ENCODE measurements at regions not wholly inside any gene's neighbourhood (a gene's known extent, or its start where the extent isn't known, plus 50 kb on each side); places are given as distances from the start of the nearest gene placed in this dataset.

- no peak overlapping the region for H3K4me3 ChIP-seq
- no peak for TF ChIP-seq CTCF (IDR thresholded peaks at IDR 0.05)
- intact Hi-C loops (cut with DNase I), result no loop called here
- no peaks in the 10 kb centered on the region for H3K36me3 ChIP-seq
- H3K9me3 ChIP-seq, result no peaks in the 10 kb centered on the region
- no peak overlapping the region for H3K27ac ChIP-seq
- ATAC-seq (no peak), DNase-seq (no peak)
- no peaks in the 10 kb centered on the region for H3K4me1 ChIP-seq
- no peaks in the 10 kb centered on the region for H3K27me3 ChIP-seq
Observed at GRCh38 chr6:81238390-81238789, 514.1 kb downstream of the TENT5A start.

GRCh38 chr6:81237226-81237625 is 515.3 kb downstream of the TENT5A start:
- ATAC-seq, result no peak
- Histone ChIP-seq H3K9me3 (no peaks in the 10 kb centered on the region), H3K27me3 (no peaks in the 10 kb centered on the region), H3K4me3 (no peak overlapping the region), H3K4me1 (no peaks in the 10 kb centered on the region), H3K36me3 (no peaks in the 10 kb centered on the region), H3K27ac (no peak overlapping the region)
- intact Hi-C loops (cut with DNase I), result no loop called here
- no peak for TF ChIP-seq CTCF (IDR thresholded peaks at IDR 0.05)
- no peak for DNase-seq

- no peak for TF ChIP-seq CTCF (IDR thresholded peaks at IDR 0.05)
- no peak for DNase-seq
- intact Hi-C loops (cut with DNase I), result no loop called here
- Histone ChIP-seq H3K36me3 (no peaks in the 10 kb centered on the region), H3K4me3 (no peak overlapping the region), H3K4me1 (no peaks in the 10 kb centered on the region), H3K9me3 (no peaks in the 10 kb centered on the region), H3K27ac (no peak overlapping the region), H3K27me3 (no peaks in the 10 kb centered on the region)
- ATAC-seq, result no peak
Observed at GRCh38 chr6:81235512-81235911, 517.0 kb downstream of the TENT5A start.

GRCh38 chr6:81233990-81234389 is 518.5 kb downstream of the TENT5A start:
- H3K36me3 ChIP-seq, result no peaks in the 10 kb centered on the region
- H3K27ac ChIP-seq, result no peak overlapping the region
- ATAC-seq (no peak), DNase-seq (no peak)
- H3K4me1 ChIP-seq, result no peaks in the 10 kb centered on the region
- intact Hi-C loops (cut with DNase I), result no loop called here
- H3K9me3 ChIP-seq, result no peaks in the 10 kb centered on the region
- H3K27me3 ChIP-seq, result no peaks in the 10 kb centered on the region
- no peak for TF ChIP-seq CTCF (IDR thresholded peaks at IDR 0.05)
- H3K4me3 ChIP-seq, result no peak overlapping the region

GRCh38 chr6:81228912-81229555 is 523.4 kb downstream of the TENT5A start:
- no peak for ATAC-seq
- Histone ChIP-seq H3K9me3 (no peaks in the 10 kb centered on the region), H3K4me3 (no peak overlapping the region), H3K27me3 (no peaks in the 10 kb centered on the region), H3K36me3 (no peaks in the 10 kb centered on the region), H3K4me1 (no peaks in the 10 kb centered on the region), H3K27ac (no peak overlapping the region)
- no peak for TF ChIP-seq CTCF (IDR thresholded peaks at IDR 0.05)
- intact Hi-C loops (cut with DNase I), result no loop called here
- DNase-seq, result no peak

GRCh38 chr6:81226957-81227356 is 525.5 kb downstream of the TENT5A start:
- H3K36me3 ChIP-seq, result no peaks in the 10 kb centered on the region
- no peak overlapping the region for H3K4me3 ChIP-seq
- H3K27ac ChIP-seq, result no peak overlapping the region
- TF ChIP-seq CTCF (IDR thresholded peaks at IDR 0.05), result no peak
- DNase-seq, result no peak
- no peaks in the 10 kb centered on the region for H3K4me1 ChIP-seq
- ATAC-seq, result no peak
- no peaks in the 10 kb centered on the region for H3K27me3 ChIP-seq
- no peaks in the 10 kb centered on the region for H3K9me3 ChIP-seq
- intact Hi-C loops (cut with DNase I), result no loop called here

Data from upper lobe of right lung (tissue), 1 donor.